ENCODE measurements at regions not wholly inside any gene's neighbourhood (a gene's known extent, or its start where the extent isn't known, plus 50 kb on each side); places are given as distances from the start of the nearest gene placed in this dataset.

GRCh38 chr3:3627114-3627513, 172.1 kb upstream of the LRRN1 start:
- intact Hi-C loops (cut with micrococcal nuclease) = no loop called here
- H3K27ac Mint-ChIP-seq = no peak overlapping the region
- H3K4me3 Mint-ChIP-seq = no peak overlapping the region
- no peak for DNase-seq
- H3K4me1 Mint-ChIP-seq = no peaks in the 10 kb centered on the region
- ATAC-seq (ENCODE audit: low read depth) = no peak
- H3K27me3 Mint-ChIP-seq = peaks cover 2% of the 10 kb centered on the region
- peaks cover 7% of the 10 kb centered on the region for H3K9me3 Mint-ChIP-seq
- ChIA-PET CTCF (no interaction called here), POLR2A (no interaction called here)
- no peak for TF ChIP-seq CTCF (IDR thresholded peaks at IDR 0.05)
- no peaks in the 10 kb centered on the region for H3K36me3 Mint-ChIP-seq (ENCODE audit: low read depth)

DNA sequence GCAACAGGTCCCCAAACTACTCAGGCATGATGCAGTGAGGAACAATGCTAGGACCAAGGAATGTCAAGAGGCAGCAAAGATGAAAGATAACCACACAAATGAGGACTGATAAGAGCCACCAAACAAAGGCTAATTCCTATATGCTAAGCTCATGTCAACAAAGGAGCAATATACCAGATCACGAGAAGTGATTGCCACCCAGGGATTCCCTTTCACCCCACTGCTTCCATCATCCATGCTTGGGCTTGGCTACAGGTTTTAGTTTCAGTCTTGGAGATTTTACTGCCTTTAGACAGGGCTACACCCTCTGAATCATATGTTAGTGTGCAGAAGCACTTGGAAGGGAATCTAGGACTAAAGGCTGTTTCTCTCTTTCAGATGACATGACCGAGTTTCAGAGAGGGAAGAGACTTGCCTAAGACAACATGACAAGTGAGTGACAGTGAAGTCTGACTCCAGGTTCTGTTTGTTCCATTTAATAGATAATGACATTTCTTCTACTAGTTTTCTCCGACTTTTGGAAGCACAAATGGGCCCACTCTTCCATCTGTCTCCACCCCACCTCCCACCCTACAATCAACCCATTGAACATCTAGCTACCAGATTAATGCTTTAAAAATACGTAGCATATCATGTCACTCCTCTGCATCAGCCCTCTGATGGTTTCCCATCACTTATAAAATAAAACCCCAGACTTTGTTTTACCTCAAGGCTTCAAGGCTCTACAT, 173.5 kb upstream of the LRRN1 start:
- H3K27me3 Mint-ChIP-seq = peaks cover 2% of the 10 kb centered on the region
- H3K27ac Mint-ChIP-seq = no peak overlapping the region
- ATAC-seq (ENCODE audit: low read depth) (no peak), DNase-seq (no peak)
- H3K4me3 Mint-ChIP-seq = no peak overlapping the region
- no peaks in the 10 kb centered on the region for H3K4me1 Mint-ChIP-seq
- no peaks in the 10 kb centered on the region for H3K36me3 Mint-ChIP-seq (ENCODE audit: low read depth)
- H3K9me3 Mint-ChIP-seq = peaks cover 7% of the 10 kb centered on the region
- CTCF ChIA-PET = no interaction called here
- intact Hi-C loops (cut with micrococcal nuclease) = no loop called here
- POLR2A ChIA-PET = no interaction called here
- TF ChIP-seq CTCF (IDR thresholded peaks at IDR 0.05) = no peak

DNA sequence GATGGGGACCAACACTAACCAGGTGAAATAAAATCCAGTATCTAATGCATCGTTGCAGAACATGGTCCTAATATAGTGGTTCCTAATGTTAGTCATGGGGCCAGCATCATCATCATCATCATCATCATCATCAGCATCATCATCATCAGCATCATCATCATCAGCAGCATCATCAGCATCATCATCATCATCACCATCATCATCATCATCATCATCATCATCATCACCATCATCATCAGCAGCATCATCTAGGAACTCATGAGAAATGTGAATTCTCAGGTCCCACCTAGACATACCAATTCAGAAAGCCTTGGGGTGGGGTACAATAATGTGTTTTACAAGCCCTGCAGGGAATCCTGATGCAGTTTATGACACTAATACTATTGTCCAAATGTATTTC, 179.4 kb upstream of the LRRN1 start:
- no peak for ATAC-seq (ENCODE audit: low read depth)
- H3K36me3 Mint-ChIP-seq (ENCODE audit: low read depth) = no peaks in the 10 kb centered on the region
- POLR2A ChIA-PET = no interaction called here

GRCh38 chr3:3618623-3619022, 180.6 kb upstream of the LRRN1 start:
- H3K4me3 Mint-ChIP-seq = no peak overlapping the region
- TF ChIP-seq CTCF (IDR thresholded peaks at IDR 0.05) = no peak
- ATAC-seq (ENCODE audit: low read depth) (no peak), DNase-seq (no peak)
- CTCF ChIA-PET = no interaction called here
- peaks cover 4% of the 10 kb centered on the region for H3K9me3 Mint-ChIP-seq
- intact Hi-C loops (cut with micrococcal nuclease) = no loop called here
- no peak overlapping the region for H3K27ac Mint-ChIP-seq
- peaks cover 2% of the 10 kb centered on the region for H3K27me3 Mint-ChIP-seq
- H3K36me3 Mint-ChIP-seq (ENCODE audit: low read depth) = no peaks in the 10 kb centered on the region
- POLR2A ChIA-PET = no interaction called here
- no peaks in the 10 kb centered on the region for H3K4me1 Mint-ChIP-seq

More for the DNA sequence above, 179.4 kb upstream of the LRRN1 start:
- peaks cover 2% of the 10 kb centered on the region for H3K27me3 Mint-ChIP-seq
- no peaks in the 10 kb centered on the region for H3K4me1 Mint-ChIP-seq
- no peak for DNase-seq
- no peak for TF ChIP-seq CTCF (IDR thresholded peaks at IDR 0.05)
- H3K9me3 Mint-ChIP-seq = peaks cover 7% of the 10 kb centered on the region
- H3K4me3 Mint-ChIP-seq = no peak overlapping the region
- CTCF ChIA-PET = no interaction called here
- intact Hi-C loops (cut with micrococcal nuclease) = no loop called here
- no peak overlapping the region for H3K27ac Mint-ChIP-seq

- Mint-ChIP-seq H3K9me3 (no peaks in the 10 kb centered on the region), H3K36me3 (ENCODE audit: low read depth) (no peaks in the 10 kb centered on the region), H3K27ac (no peak overlapping the region), H3K27me3 (peaks cover 3% of the 10 kb centered on the region), H3K4me3 (no peak overlapping the region), H3K4me1 (no peaks in the 10 kb centered on the region)
- ATAC-seq (ENCODE audit: low read depth) = no peak
- intact Hi-C loops (cut with micrococcal nuclease) = no loop called here
- CTCF ChIA-PET = no interaction called here
- POLR2A ChIA-PET = no interaction called here
- DNase-seq = no peak
- TF ChIP-seq CTCF (IDR thresholded peaks at IDR 0.05) = no peak
These were observed 183.7 kb upstream of the LRRN1 start for GRCh38 chr3:3615533-3615932.
